ENCODE measurements at regions not wholly inside any gene's neighbourhood (a gene's known extent, or its start where the extent isn't known, plus 50 kb on each side); places are given as distances from the start of the nearest gene placed in this dataset.

DNA sequence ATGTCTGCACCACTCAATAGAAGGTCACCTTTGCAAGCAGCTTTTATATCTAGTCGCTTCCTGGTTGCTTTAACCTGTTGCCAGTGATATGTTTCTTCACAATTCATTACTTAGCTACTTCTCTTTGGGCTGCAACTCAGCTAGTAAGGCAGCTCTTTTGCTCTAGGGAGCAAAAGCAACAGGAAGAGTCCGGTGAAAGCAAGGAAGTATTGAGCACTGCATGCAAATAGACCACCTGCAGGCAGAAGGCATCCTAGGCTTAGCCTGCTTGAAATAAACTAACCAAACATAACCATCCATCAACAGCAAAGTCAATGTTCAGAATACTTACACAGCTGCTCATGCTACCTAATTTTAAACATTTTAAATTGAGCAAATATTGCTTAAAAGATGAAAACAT is 529.2 kb upstream of the LINC00305 start:
- TF ChIP-seq CEBPB (IDR thresholded peaks at IDR 0.05) (no peak), CBX8 (IDR thresholded peaks at IDR 0.05) (no peak), HEYL (CRISPR knock-in tag; IDR thresholded peaks at IDR 0.05) (no peak), RNF2 (IDR thresholded peaks at IDR 0.05; ENCODE audit: borderline replicate concordance, low read depth) (no peak), MAFK (IDR thresholded peaks at IDR 0.05; ENCODE audit: partially characterized antibody) (no peak), MAZ (IDR thresholded peaks at IDR 0.05; ENCODE audit: borderline replicate concordance, low read depth, low read length) (no peak), KDM1A (IDR thresholded peaks at IDR 0.05; ENCODE audit: low read depth) (no peak), CBX2 (IDR thresholded peaks at IDR 0.05; ENCODE audit: borderline replicate concordance, low read depth) (no peak), HDAC2 (IDR thresholded peaks at IDR 0.05) (no peak), POLR2A (IDR thresholded peaks at IDR 0.05; ENCODE audit: low read length) (no peak), MYC (IDR thresholded peaks at IDR 0.05; ENCODE audit: borderline replicate concordance, low read length) (no peak)
- TF ChIP-seq, protein P1, sequence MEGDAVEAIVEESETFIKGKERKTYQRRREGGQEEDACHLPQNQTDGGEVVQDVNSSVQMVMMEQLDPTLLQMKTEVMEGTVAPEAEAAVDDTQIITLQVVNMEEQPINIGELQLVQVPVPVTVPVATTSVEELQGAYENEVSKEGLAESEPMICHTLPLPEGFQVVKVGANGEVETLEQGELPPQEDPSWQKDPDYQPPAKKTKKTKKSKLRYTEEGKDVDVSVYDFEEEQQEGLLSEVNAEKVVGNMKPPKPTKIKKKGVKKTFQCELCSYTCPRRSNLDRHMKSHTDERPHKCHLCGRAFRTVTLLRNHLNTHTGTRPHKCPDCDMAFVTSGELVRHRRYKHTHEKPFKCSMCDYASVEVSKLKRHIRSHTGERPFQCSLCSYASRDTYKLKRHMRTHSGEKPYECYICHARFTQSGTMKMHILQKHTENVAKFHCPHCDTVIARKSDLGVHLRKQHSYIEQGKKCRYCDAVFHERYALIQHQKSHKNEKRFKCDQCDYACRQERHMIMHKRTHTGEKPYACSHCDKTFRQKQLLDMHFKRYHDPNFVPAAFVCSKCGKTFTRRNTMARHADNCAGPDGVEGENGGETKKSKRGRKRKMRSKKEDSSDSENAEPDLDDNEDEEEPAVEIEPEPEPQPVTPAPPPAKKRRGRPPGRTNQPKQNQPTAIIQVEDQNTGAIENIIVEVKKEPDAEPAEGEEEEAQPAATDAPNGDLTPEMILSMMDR (IDR thresholded peaks at IDR 0.05), result no peak
- TF ChIP-seq, protein P2, sequence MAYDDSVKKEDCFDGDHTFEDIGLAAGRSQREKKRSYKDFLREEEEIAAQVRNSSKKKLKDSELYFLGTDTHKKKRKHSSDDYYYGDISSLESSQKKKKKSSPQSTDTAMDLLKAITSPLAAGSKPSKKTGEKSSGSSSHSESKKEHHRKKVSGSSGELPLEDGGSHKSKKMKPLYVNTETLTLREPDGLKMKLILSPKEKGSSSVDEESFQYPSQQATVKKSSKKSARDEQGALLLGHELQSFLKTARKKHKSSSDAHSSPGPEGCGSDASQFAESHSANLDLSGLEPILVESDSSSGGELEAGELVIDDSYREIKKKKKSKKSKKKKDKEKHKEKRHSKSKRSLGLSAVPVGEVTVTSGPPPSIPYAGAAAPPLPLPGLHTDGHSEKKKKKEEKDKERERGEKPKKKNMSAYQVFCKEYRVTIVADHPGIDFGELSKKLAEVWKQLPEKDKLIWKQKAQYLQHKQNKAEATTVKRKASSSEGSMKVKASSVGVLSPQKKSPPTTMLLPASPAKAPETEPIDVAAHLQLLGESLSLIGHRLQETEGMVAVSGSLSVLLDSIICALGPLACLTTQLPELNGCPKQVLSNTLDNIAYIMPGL (CRISPR knock-in tag; IDR thresholded peaks at IDR 0.05; ENCODE audit: borderline replicate concordance), result no peak
